ENCODE measurements at regions not wholly inside any gene's neighbourhood (a gene's known extent, or its start where the extent isn't known, plus 50 kb on each side); places are given as distances from the start of the nearest gene placed in this dataset.

DNA sequence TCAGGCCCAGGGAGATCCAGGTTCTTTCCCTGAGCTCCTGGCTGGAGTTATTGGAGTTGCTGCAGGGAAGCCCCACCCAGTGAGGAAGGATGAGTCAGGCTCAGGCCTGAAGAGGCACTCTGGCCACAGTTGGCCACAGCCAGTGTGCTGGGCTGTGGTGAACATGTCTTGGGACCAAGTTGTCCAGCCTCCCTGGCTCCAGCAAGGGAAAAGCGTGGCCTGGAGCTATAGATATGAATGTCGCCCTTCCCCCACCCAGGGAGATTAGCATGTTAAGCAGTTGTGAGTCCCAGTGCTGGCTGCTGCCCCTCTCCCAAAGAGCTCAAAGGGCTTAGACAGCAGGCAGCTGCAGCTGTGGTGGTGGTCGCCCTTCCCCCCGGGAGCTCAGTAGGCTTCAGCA is 963.2 kb downstream of the ROBO2 start:
- H3F3A ChIP-seq (ENCODE audit: insufficient read depth): no peaks in the 10 kb centered on the region
- H3K4me1 ChIP-seq (ENCODE audit: insufficient read depth): no peaks in the 10 kb centered on the region
- no peak overlapping the region for H3K4me2 ChIP-seq (ENCODE audit: unreplicated experiment)
- no peak overlapping the region for H3K27ac ChIP-seq
- no peaks in the 10 kb centered on the region for H3K27me3 ChIP-seq (replicated peaks; ENCODE audit: insufficient read depth)
- no peaks in the 10 kb centered on the region for H3K79me2 ChIP-seq (ENCODE audit: insufficient read depth)
- no peaks in the 10 kb centered on the region for H3K9me3 ChIP-seq (ENCODE audit: low read depth)
- no peak overlapping the region for H2AFZ ChIP-seq
- no peaks in the 10 kb centered on the region for H3K9me2 ChIP-seq (ENCODE audit: insufficient read depth)
- H3K9ac ChIP-seq: no peak overlapping the region
- H4K20me1 ChIP-seq (ENCODE audit: insufficient read depth): no peaks in the 10 kb centered on the region
- in situ Hi-C loops (cut with MboI): no loop called here
- no peak for TF ChIP-seq EZH2 (IDR thresholded peaks at IDR 0.05; ENCODE audit: insufficient read depth, poor library complexity, severe bottlenecking)
- TF ChIP-seq EZH2phosphoT487 (IDR thresholded peaks at IDR 0.05; ENCODE audit: insufficient read depth, low read depth): no peak
- no peaks in the 10 kb centered on the region for H3K36me3 ChIP-seq (ENCODE audit: low read depth)
- peak; percentile 5 for DNase-seq
- 30 to 34% methylated on average over 4 of the region's 4 CpGs for WGBS, 2 experiments (ENCODE audit: low coverage in 1 of 2, low lambda C conversion rate in 2 of 2, missing lambda C conversion rate in 2 of 2)
- no peak overlapping the region for H3K4me3 ChIP-seq

DNA sequence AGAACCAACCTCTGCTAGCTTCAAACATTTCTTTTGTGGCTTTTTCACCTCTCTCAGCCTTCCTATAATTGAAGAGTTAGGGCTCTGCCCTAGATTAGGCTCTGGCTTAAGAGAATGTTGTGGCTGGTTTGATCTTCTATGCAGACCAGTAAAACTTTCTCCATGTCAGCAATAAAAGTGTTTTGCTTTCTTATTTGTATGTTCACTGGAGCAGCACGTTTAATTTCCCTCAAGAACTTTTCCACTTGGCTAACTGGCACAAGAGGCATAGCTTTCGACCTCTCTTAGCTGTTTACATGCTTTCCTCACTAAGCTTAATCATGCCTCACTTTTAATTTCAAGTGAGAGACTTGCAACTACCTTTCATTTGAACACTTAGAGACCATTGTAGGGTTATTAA is 964.7 kb downstream of the ROBO2 start:
- no peaks in the 10 kb centered on the region for H3K27me3 ChIP-seq (replicated peaks; ENCODE audit: insufficient read depth)
- whole genome bisulfite sequencing, 2 experiments (ENCODE audit: low coverage in 1 of 2, low lambda C conversion rate in 2 of 2, missing lambda C conversion rate in 2 of 2): 6 to 9% methylated on average over 2 of the region's 2 CpGs
- TF ChIP-seq EZH2 (IDR thresholded peaks at IDR 0.05; ENCODE audit: insufficient read depth, poor library complexity, severe bottlenecking): no peak
- TF ChIP-seq EZH2phosphoT487 (IDR thresholded peaks at IDR 0.05; ENCODE audit: insufficient read depth, low read depth): no peak

DNA sequence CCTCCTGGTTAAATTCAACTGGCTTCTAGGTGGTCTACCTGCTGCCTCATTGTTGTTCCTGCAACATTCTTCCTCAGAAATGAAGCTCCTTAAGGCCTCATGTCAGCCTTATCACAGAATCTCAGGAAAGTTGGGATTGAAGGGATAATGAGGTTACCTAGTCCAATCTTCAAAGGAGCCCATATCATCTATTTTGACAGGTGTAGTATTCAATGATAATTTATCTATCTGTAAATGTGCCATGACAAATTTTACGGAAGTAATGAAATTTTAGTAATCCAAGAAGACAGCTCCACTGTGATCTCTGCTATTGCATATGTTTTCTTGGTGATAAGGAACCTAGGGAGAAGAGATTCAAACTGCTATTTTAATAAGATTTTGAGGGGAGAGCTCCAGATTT is 973.8 kb downstream of the ROBO2 start:
- H3K27ac ChIP-seq: no peak overlapping the region
- H4K20me1 ChIP-seq (ENCODE audit: insufficient read depth): no peaks in the 10 kb centered on the region
- H3K27me3 ChIP-seq (replicated peaks; ENCODE audit: insufficient read depth): no peaks in the 10 kb centered on the region
- no peak for DNase-seq
- no peaks in the 10 kb centered on the region for H3K36me3 ChIP-seq (ENCODE audit: low read depth)
- no peaks in the 10 kb centered on the region for H3K9me3 ChIP-seq (ENCODE audit: low read depth)
- H3K9me2 ChIP-seq (ENCODE audit: insufficient read depth): no peaks in the 10 kb centered on the region
- H2AFZ ChIP-seq: no peak overlapping the region
- no peak overlapping the region for H3K9ac ChIP-seq
- no peaks in the 10 kb centered on the region for H3F3A ChIP-seq (ENCODE audit: insufficient read depth)
- no peaks in the 10 kb centered on the region for H3K79me2 ChIP-seq (ENCODE audit: insufficient read depth)
- H3K4me3 ChIP-seq: no peak overlapping the region
- no peaks in the 10 kb centered on the region for H3K4me1 ChIP-seq (ENCODE audit: insufficient read depth)
- in situ Hi-C loops (cut with MboI): no loop called here
- TF ChIP-seq EZH2 (IDR thresholded peaks at IDR 0.05; ENCODE audit: insufficient read depth, poor library complexity, severe bottlenecking): no peak
- TF ChIP-seq EZH2phosphoT487 (IDR thresholded peaks at IDR 0.05; ENCODE audit: insufficient read depth, low read depth): no peak
- H3K4me2 ChIP-seq (ENCODE audit: unreplicated experiment): no peak overlapping the region
- 29 to 42% methylated on average over 1 of the region's 1 CpG for WGBS, 2 experiments (ENCODE audit: low coverage in 1 of 2, low lambda C conversion rate in 2 of 2, missing lambda C conversion rate in 2 of 2)

More for the DNA sequence above, 964.7 kb downstream of the ROBO2 start:
- H3K4me1 ChIP-seq (ENCODE audit: insufficient read depth): no peaks in the 10 kb centered on the region
- no peaks in the 10 kb centered on the region for H3F3A ChIP-seq (ENCODE audit: insufficient read depth)
- H3K9me3 ChIP-seq (ENCODE audit: low read depth): no peaks in the 10 kb centered on the region
- DNase-seq: no peak
- H3K79me2 ChIP-seq (ENCODE audit: insufficient read depth): no peaks in the 10 kb centered on the region
- no peak overlapping the region for H3K9ac ChIP-seq
- no peak overlapping the region for H3K4me3 ChIP-seq
- H3K9me2 ChIP-seq (ENCODE audit: insufficient read depth): no peaks in the 10 kb centered on the region
- H4K20me1 ChIP-seq (ENCODE audit: insufficient read depth): no peaks in the 10 kb centered on the region
- in situ Hi-C loops (cut with MboI): no loop called here
- no peak overlapping the region for H2AFZ ChIP-seq
- no peak overlapping the region for H3K27ac ChIP-seq
- no peak overlapping the region for H3K4me2 ChIP-seq (ENCODE audit: unreplicated experiment)
- H3K36me3 ChIP-seq (ENCODE audit: low read depth): no peaks in the 10 kb centered on the region

DNA sequence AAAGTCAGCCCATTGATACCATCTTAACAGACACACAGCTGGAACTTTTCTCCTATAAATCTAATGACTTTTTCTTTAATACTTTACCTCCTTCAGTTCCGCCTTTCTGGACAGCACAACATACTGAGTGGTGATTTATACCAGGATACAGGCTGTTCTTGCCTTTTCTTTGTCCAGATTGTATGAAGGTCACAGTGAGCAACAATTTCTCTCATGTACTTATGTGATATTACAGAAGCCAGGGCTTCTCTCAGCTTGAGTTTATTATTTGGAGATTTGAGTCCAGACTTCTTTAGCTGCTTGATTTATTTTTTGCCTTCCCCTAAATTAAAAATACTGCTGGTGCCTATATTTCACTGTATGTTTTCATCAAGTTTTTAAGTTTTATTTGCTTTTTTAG is 976.0 kb downstream of the ROBO2 start:
- no peak overlapping the region for H3K27ac ChIP-seq
- DNase-seq: no peak
- H3K9me2 ChIP-seq (ENCODE audit: insufficient read depth): no peaks in the 10 kb centered on the region
- TF ChIP-seq EZH2 (IDR thresholded peaks at IDR 0.05; ENCODE audit: insufficient read depth, poor library complexity, severe bottlenecking) (no peak), EZH2phosphoT487 (IDR thresholded peaks at IDR 0.05; ENCODE audit: insufficient read depth, low read depth) (no peak)
- 6 to 24% methylated on average over 1 of the region's 1 CpG for WGBS, 2 experiments (ENCODE audit: low coverage in 1 of 2, low lambda C conversion rate in 2 of 2, missing lambda C conversion rate in 2 of 2)
- H3K9ac ChIP-seq: no peak overlapping the region
- H3K4me2 ChIP-seq (ENCODE audit: unreplicated experiment): no peak overlapping the region
- no peaks in the 10 kb centered on the region for H3K79me2 ChIP-seq (ENCODE audit: insufficient read depth)
- no peaks in the 10 kb centered on the region for H4K20me1 ChIP-seq (ENCODE audit: insufficient read depth)
- H3K9me3 ChIP-seq (ENCODE audit: low read depth): no peaks in the 10 kb centered on the region
- H2AFZ ChIP-seq: no peak overlapping the region
- H3F3A ChIP-seq (ENCODE audit: insufficient read depth): no peaks in the 10 kb centered on the region
- H3K4me3 ChIP-seq: no peak overlapping the region
- in situ Hi-C loops (cut with MboI): no loop called here
- no peaks in the 10 kb centered on the region for H3K36me3 ChIP-seq (ENCODE audit: low read depth)
- H3K4me1 ChIP-seq (ENCODE audit: insufficient read depth): no peaks in the 10 kb centered on the region
- no peaks in the 10 kb centered on the region for H3K27me3 ChIP-seq (replicated peaks; ENCODE audit: insufficient read depth)

DNA sequence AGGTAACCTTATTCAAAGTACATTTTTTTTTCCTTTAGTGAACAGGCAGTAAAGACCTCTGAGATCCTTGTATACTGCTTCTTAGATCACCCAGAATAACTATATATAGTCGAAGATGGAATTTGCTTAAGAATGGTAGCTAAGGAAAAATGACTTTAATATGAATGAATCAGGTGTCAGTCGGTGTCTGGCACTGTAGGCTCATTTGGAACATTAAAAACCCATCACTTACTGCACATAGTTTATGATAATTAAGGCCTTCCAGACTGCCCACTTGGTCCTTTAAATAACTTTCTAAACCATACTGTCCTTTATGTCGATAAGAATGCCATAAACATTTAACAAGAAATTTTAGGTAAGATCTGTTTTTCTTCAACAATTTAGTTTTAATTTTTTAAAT is 981.8 kb downstream of the ROBO2 start:
- H3K27me3 ChIP-seq (replicated peaks; ENCODE audit: insufficient read depth): no peaks in the 10 kb centered on the region
- H3F3A ChIP-seq (ENCODE audit: insufficient read depth): no peaks in the 10 kb centered on the region
- no peaks in the 10 kb centered on the region for H3K9me3 ChIP-seq (ENCODE audit: low read depth)
- H4K20me1 ChIP-seq (ENCODE audit: insufficient read depth): no peaks in the 10 kb centered on the region
- no peaks in the 10 kb centered on the region for H3K4me1 ChIP-seq (ENCODE audit: insufficient read depth)
- no peak overlapping the region for H2AFZ ChIP-seq
- no peaks in the 10 kb centered on the region for H3K9me2 ChIP-seq (ENCODE audit: insufficient read depth)
- in situ Hi-C loops (cut with MboI): no loop called here
- H3K9ac ChIP-seq: no peak overlapping the region
- no peak overlapping the region for H3K27ac ChIP-seq
- no peak for DNase-seq
- no peaks in the 10 kb centered on the region for H3K36me3 ChIP-seq (ENCODE audit: low read depth)
- no peaks in the 10 kb centered on the region for H3K79me2 ChIP-seq (ENCODE audit: insufficient read depth)
- H3K4me2 ChIP-seq (ENCODE audit: unreplicated experiment): no peak overlapping the region
- 27 to 45% methylated on average over 3 of the region's 3 CpGs for whole genome bisulfite sequencing, 2 experiments (ENCODE audit: low coverage in 1 of 2, low lambda C conversion rate in 2 of 2, missing lambda C conversion rate in 2 of 2)
- TF ChIP-seq EZH2 (IDR thresholded peaks at IDR 0.05; ENCODE audit: insufficient read depth, poor library complexity, severe bottlenecking) (no peak), EZH2phosphoT487 (IDR thresholded peaks at IDR 0.05; ENCODE audit: insufficient read depth, low read depth) (no peak)
- H3K4me3 ChIP-seq: no peak overlapping the region

Data from GM23248 (cell line).